Neural progenitor cell (in vitro differentiated cells): ENCODE measurements at regions not wholly inside any gene's neighbourhood (a gene's known extent, or its start where the extent isn't known, plus 50 kb on each side); places are given as distances from the start of the nearest gene placed in this dataset.

Source experiments
- DNase-seq: peaks from one replicate; pipeline ENCODE4 v3.0.0-alpha.2; 2016; ENCODE audit warnings: low spot score
- H2AFZ ChIP-seq: fragments of 200-600 bp; sonication (generic); replicated peaks from 2 replicates; pipeline ENCODE4 v1.6.1; 2016; ENCODE audit warnings: antibody characterized with exemption
- H3F3A ChIP-seq: fragments of 200-600 bp; sonication (generic); 2 replicates; pipeline ENCODE4 v1.6.1; 2016; ENCODE audit warnings: antibody characterized with exemption, low read depth
- H3K27ac ChIP-seq: fragments of 200-600 bp; sonication (generic); 2 replicates; pipeline ENCODE4 v1.5.1; 2016; ENCODE audit warnings: mild to moderate bottlenecking
- H3K27me3 ChIP-seq: fragments of 200-600 bp; sonication (generic); 2 replicates; pipeline ENCODE4 v1.6.1; 2016; ENCODE audit warnings: mild to moderate bottlenecking, moderate library complexity
- H3K36me3 ChIP-seq: fragments of 200-600 bp; sonication (generic); 2 replicates; pipeline ENCODE4 v1.5.1; 2016
- H3K4me1 ChIP-seq: fragments of 200-600 bp; sonication (generic); 2 replicates; pipeline ENCODE4 v1.6.1; 2016; ENCODE audit warnings: mixed run types
- H3K4me2 ChIP-seq: fragments of 200-600 bp; sonication (generic); 2 replicates; pipeline ENCODE4 v1.6.1; 2016
- H3K4me3 ChIP-seq: fragments of 200-600 bp; sonication (generic); 2 replicates; pipeline ENCODE4 v1.5.1; 2016
- H3K79me2 ChIP-seq: fragments of 200-600 bp; sonication (generic); 2 replicates; pipeline ENCODE4 v1.6.1; 2016; ENCODE audit warnings: low read depth
- H3K9ac ChIP-seq: fragments of 200-600 bp; sonication (generic); 2 replicates; pipeline ENCODE4 v1.6.1; 2016
- H3K9me3 ChIP-seq: fragments of 200-600 bp; sonication (generic); 2 replicates; pipeline ENCODE4 v1.5.1; 2016; ENCODE audit warnings: low read depth
- H4K20me1 ChIP-seq: fragments of 200-600 bp; sonication (generic); 2 replicates; pipeline ENCODE4 v1.6.1; 2016; ENCODE audit warnings: low read depth
- H3K27ac Mint-ChIP-seq: 3 replicates; pipeline ENCODE4 v1.8.0; 2021; ENCODE audit warnings: mixed read lengths
- H3K27me3 Mint-ChIP-seq: 2 replicates; pipeline ENCODE4 v1.8.0; 2022; ENCODE audit warnings: low read depth, mild to moderate bottlenecking, inconsistent platforms, moderate library complexity, mixed read lengths; ENCODE audit not compliant: insufficient read depth
- H3K36me3 Mint-ChIP-seq: 3 replicates; pipeline ENCODE4 v1.8.0; 2021; ENCODE audit warnings: mixed read lengths
- H3K4me1 Mint-ChIP-seq: 3 replicates; pipeline ENCODE4 v1.8.0; 2021; ENCODE audit warnings: mixed read lengths
- H3K4me3 Mint-ChIP-seq: 3 replicates; pipeline ENCODE4 v1.8.0; 2021; ENCODE audit warnings: mild to moderate bottlenecking, moderate library complexity, mixed read lengths
- H3K9me3 Mint-ChIP-seq: 3 replicates; pipeline ENCODE4 v1.8.0; 2020; ENCODE audit warnings: mixed read lengths
- CTCF ChIP-seq: fragments of 200-600 bp; sonication (generic); IDR thresholded peaks from 2 replicates; pipeline ENCODE4 v1.5.1; 2017; ENCODE audit warnings: antibody characterized with exemption, mild to moderate bottlenecking
- EZH2 ChIP-seq: fragments of 200-600 bp; sonication (generic); IDR thresholded peaks from 2 replicates; pipeline ENCODE4 v1.6.1; 2017; ENCODE audit warnings: antibody characterized with exemption, mild to moderate bottlenecking, moderate library complexity
- EZH2phosphoT487 ChIP-seq: fragments of 200-600 bp; sonication (generic); IDR thresholded peaks from 2 replicates; pipeline ENCODE4 v1.6.1; 2017; ENCODE audit warnings: antibody characterized with exemption

GRCh38 chr11:19323502-19323901, 82.8 kb upstream of the E2F8 start:
- Histone ChIP-seq H3K4me2 (no peak overlapping the region), H3K79me2 (no peaks in the 10 kb centered on the region), H3K4me1 (no peaks in the 10 kb centered on the region), H3K9me3 (no peaks in the 10 kb centered on the region), H3K36me3 (no peaks in the 10 kb centered on the region), H3K9ac (no peak overlapping the region), H3F3A (no peaks in the 10 kb centered on the region), H3K27ac (no peak overlapping the region), H3K27me3 (peaks cover 14% of the 10 kb centered on the region), H3K4me3 (no peak overlapping the region), H2AFZ (no peak overlapping the region), H4K20me1 (no peaks in the 10 kb centered on the region)
- Mint-ChIP-seq H3K4me3 (no peak overlapping the region), H3K27me3 (peaks cover 4% of the 10 kb centered on the region), H3K27ac (no peak overlapping the region), H3K9me3 (peaks cover 3% of the 10 kb centered on the region), H3K36me3 (no peaks in the 10 kb centered on the region), H3K4me1 (peaks cover 14% of the 10 kb centered on the region)
- no peak for DNase-seq
- TF ChIP-seq EZH2phosphoT487 (no peak), CTCF (no peak), EZH2 (no peak)

- Histone ChIP-seq H4K20me1 (no peaks in the 10 kb centered on the region), H3K79me2 (no peaks in the 10 kb centered on the region), H3K36me3 (no peaks in the 10 kb centered on the region), H3F3A (no peaks in the 10 kb centered on the region), H3K27me3 (peaks cover 14% of the 10 kb centered on the region), H3K4me2 (no peak overlapping the region), H2AFZ (no peak overlapping the region), H3K9me3 (no peaks in the 10 kb centered on the region), H3K4me1 (no peaks in the 10 kb centered on the region), H3K27ac (no peak overlapping the region), H3K9ac (no peak overlapping the region), H3K4me3 (no peak overlapping the region)
- no peak overlapping the region for H3K4me3 Mint-ChIP-seq
- DNase-seq = no peak
- H3K27ac Mint-ChIP-seq = no peak overlapping the region
- TF ChIP-seq EZH2phosphoT487 = no peak
- no peak for TF ChIP-seq EZH2
- no peak for TF ChIP-seq CTCF
- H3K9me3 Mint-ChIP-seq = peaks cover 3% of the 10 kb centered on the region
- no peaks in the 10 kb centered on the region for H3K4me1 Mint-ChIP-seq
- H3K27me3 Mint-ChIP-seq = peaks cover 9% of the 10 kb centered on the region
- H3K36me3 Mint-ChIP-seq = no peaks in the 10 kb centered on the region
Measured at GRCh38 chr11:19321351-19321750, 80.6 kb upstream of the E2F8 start.

GRCh38 chr11:19320827-19321226, 80.1 kb upstream of the E2F8 start:
- Histone ChIP-seq H4K20me1 (no peaks in the 10 kb centered on the region), H3K4me2 (no peak overlapping the region), H3K9ac (no peak overlapping the region), H3K27me3 (peaks cover 14% of the 10 kb centered on the region), H3K79me2 (no peaks in the 10 kb centered on the region), H3K27ac (no peak overlapping the region), H2AFZ (no peak overlapping the region), H3K36me3 (no peaks in the 10 kb centered on the region), H3K4me1 (no peaks in the 10 kb centered on the region), H3F3A (no peaks in the 10 kb centered on the region), H3K9me3 (no peaks in the 10 kb centered on the region), H3K4me3 (no peak overlapping the region)
- no peaks in the 10 kb centered on the region for H3K4me1 Mint-ChIP-seq
- no peak for TF ChIP-seq EZH2phosphoT487
- TF ChIP-seq CTCF = no peak
- TF ChIP-seq EZH2 = no peak
- H3K27me3 Mint-ChIP-seq = peaks cover 7% of the 10 kb centered on the region
- no peak for DNase-seq
- no peak overlapping the region for H3K4me3 Mint-ChIP-seq
- no peaks in the 10 kb centered on the region for H3K36me3 Mint-ChIP-seq
- H3K9me3 Mint-ChIP-seq = peaks cover 3% of the 10 kb centered on the region
- no peak overlapping the region for H3K27ac Mint-ChIP-seq

GRCh38 chr11:19316434-19316833, 75.7 kb upstream of the E2F8 start:
- Histone ChIP-seq H3K79me2 (no peaks in the 10 kb centered on the region), H3K9me3 (no peaks in the 10 kb centered on the region), H3F3A (no peaks in the 10 kb centered on the region), H3K4me2 (no peak overlapping the region), H4K20me1 (no peaks in the 10 kb centered on the region), H2AFZ (no peak overlapping the region), H3K36me3 (no peaks in the 10 kb centered on the region), H3K27ac (no peak overlapping the region), H3K9ac (no peak overlapping the region), H3K4me1 (peaks cover 4% of the 10 kb centered on the region), H3K4me3 (no peak overlapping the region), H3K27me3 (no peaks in the 10 kb centered on the region)
- Mint-ChIP-seq H3K4me1 (peaks cover 3% of the 10 kb centered on the region), H3K27ac (no peak overlapping the region), H3K9me3 (no peaks in the 10 kb centered on the region), H3K36me3 (no peaks in the 10 kb centered on the region), H3K27me3 (peaks cover 18% of the 10 kb centered on the region), H3K4me3 (no peak overlapping the region)
- no peak for DNase-seq
- TF ChIP-seq EZH2 (no peak), CTCF (no peak), EZH2phosphoT487 (no peak)
